ENCODE measurements at regions not wholly inside any gene's neighbourhood (a gene's known extent, or its start where the extent isn't known, plus 50 kb on each side); places are given as distances from the start of the nearest gene placed in this dataset.

DNA sequence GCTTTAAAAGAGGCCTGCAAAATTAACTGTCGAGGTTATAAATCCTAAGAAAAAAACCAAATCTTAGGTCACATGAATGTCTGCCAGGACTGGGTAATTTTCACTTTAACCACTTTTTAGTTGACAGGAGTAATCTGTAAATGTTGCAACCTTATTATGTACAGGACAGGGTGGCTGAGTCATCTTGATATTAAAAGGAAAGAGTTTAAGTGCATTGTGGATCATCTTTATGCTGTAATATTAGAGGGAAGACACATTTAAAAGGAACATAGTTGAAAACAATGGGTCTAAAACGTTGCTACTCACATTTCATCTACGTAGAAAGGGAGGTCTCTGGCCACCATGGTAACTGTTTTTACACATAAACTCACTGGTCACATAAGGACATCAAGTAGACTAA lies 115.5 kb downstream of the LSMEM1 start:
- DNase-seq (ENCODE audit: low read depth): peak; percentile 9
- TF ChIP-seq, protein P1, sequence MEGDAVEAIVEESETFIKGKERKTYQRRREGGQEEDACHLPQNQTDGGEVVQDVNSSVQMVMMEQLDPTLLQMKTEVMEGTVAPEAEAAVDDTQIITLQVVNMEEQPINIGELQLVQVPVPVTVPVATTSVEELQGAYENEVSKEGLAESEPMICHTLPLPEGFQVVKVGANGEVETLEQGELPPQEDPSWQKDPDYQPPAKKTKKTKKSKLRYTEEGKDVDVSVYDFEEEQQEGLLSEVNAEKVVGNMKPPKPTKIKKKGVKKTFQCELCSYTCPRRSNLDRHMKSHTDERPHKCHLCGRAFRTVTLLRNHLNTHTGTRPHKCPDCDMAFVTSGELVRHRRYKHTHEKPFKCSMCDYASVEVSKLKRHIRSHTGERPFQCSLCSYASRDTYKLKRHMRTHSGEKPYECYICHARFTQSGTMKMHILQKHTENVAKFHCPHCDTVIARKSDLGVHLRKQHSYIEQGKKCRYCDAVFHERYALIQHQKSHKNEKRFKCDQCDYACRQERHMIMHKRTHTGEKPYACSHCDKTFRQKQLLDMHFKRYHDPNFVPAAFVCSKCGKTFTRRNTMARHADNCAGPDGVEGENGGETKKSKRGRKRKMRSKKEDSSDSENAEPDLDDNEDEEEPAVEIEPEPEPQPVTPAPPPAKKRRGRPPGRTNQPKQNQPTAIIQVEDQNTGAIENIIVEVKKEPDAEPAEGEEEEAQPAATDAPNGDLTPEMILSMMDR (conservative IDR thresholded peaks at IDR 0.05; ENCODE audit: low read length): no peak
- no peak overlapping the region for H3K4me3 ChIP-seq (ENCODE audit: low read length)

DNA sequence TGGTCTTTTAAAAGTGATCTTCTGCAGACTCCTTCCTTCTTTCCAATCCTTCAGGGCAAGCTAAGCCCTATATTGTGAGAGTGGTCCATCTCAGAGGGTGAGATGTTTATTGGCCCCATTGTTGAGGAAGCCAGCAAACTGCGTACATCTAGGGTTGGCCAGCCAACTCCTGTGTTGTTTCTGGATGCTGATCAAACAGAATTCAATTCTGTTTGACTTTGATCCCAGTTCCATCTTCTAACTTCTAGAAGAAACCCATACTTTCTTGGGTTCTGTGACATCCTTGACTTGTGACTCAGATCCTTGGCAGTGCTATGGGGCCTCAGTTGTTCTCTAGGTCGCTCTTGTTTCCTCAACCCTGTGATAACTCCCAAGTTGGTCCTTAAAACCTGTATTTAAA lies 116.2 kb downstream of the LSMEM1 start:
- TF ChIP-seq, protein P1 (conservative IDR thresholded peaks at IDR 0.05; ENCODE audit: low read length): no peak
- no peak overlapping the region for H3K4me3 ChIP-seq (ENCODE audit: low read length)
- no peak for DNase-seq (ENCODE audit: low read depth)

DNA sequence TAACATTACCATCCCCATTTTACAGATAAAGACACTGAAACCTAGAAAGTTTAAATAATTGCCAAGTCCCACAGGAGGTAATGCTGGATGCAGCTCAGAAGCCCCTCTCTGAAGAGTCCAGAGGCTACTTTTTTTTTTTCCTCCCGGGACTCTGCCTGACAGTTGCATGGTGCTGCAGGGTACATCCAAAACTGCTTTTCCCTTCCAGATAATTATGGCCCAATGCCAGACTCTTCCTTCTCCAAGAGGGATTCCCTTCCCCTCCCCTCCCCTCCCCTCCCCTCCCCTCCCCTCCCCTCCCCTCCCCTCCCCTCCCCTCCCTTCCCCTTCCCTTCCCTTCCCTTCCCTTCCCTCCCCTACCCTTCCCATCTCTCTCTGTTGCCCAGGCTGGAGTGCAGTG lies 122.9 kb downstream of the LSMEM1 start:
- TF ChIP-seq, protein P1 (conservative IDR thresholded peaks at IDR 0.05; ENCODE audit: low read length): no peak
- no peak for DNase-seq (ENCODE audit: low read depth)
- H3K4me3 ChIP-seq (ENCODE audit: low read length): no peak overlapping the region

DNA sequence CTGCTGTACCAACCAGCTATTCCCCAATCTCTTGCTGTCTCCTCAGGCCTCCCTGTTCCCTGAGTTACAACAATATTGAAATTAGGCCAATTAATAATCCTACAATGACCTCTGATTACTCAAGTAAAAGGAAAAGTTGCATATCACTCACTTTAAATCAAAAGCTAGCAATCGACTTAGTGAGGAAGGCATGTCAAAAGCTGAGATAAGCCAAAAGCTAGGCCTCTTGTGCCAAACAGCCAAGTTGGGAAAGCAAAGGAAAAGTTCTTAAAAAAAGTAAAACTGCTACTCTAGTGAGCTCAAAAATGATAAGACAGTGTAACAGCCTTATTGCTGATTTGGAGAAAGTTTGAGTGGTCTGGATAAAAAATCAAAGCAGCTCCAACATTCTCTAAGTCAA lies 129.8 kb downstream of the LSMEM1 start:
- H3K4me3 ChIP-seq (ENCODE audit: low read length): no peak overlapping the region
- TF ChIP-seq, protein P1 (conservative IDR thresholded peaks at IDR 0.05; ENCODE audit: low read length): no peak

DNA sequence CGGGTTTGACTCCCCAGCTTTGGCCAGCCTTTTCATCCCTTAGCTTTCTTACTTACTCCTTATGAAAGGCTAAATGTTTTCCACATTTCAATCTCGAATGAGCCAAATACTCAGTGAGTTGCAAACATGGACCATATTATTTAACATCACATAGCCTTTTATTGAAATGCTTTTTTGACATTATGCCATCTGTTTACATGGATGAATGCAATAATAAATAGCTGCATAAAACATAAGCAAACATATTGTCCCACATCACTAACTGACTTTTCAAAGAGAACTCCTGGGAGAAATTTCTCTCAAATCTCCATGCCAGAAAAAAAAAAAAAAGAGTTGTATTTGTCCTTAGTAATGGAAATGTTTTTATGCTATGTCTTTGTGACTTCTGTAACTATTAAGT lies 134.9 kb downstream of the LSMEM1 start:
- H3K4me3 ChIP-seq (ENCODE audit: low read length): no peak overlapping the region
- TF ChIP-seq, protein P1 (conservative IDR thresholded peaks at IDR 0.05; ENCODE audit: low read length): no peak
- DNase-seq (ENCODE audit: low read depth): no peak

More for the DNA sequence above, 129.8 kb downstream of the LSMEM1 start:
- no peak for DNase-seq (ENCODE audit: low read depth)

DNA sequence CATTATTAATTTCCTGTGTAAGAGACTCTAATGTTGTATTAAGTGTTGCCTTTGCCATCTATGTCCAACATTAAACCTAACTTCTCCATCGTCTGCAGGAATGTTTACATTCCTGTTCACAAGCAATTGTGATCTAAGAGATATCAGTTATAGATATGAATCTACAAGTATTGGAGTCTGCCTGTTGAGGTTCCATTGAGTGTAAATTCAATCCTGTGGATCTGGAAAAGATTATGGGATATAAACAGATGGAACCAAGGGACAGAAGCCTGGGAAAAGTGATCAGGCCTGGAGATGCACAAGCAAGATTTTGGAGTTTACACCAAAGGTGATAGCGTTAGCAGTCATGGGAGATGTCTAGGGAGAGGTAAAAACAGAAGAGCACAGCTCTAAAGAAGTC lies 135.5 kb downstream of the LSMEM1 start:
- no peak overlapping the region for H3K4me3 ChIP-seq (ENCODE audit: low read length)
- TF ChIP-seq, protein P1 (conservative IDR thresholded peaks at IDR 0.05; ENCODE audit: low read length): no peak
- DNase-seq (ENCODE audit: low read depth): no peak

DNA sequence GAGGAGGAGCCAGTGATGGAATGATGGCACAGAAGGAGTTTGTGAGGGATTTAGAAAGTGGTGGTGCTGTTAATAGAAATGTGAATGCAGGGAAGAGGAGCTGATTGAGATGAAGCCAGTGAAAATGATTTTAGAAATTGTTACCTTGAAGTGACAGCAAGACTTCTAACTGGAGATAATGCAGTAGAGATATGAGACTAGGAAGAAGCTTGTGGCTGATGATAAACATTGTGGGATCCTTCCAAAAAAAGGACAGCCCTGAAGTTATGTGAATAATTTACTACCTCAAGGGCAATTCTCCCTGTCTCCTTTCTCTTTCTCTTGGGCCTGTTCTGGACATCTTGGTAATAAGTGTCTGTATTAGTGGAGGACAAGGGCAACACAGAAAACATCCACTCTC lies 138.6 kb downstream of the LSMEM1 start:
- H3K4me3 ChIP-seq (ENCODE audit: low read length): no peak overlapping the region
- no peak for DNase-seq (ENCODE audit: low read depth)
- TF ChIP-seq, protein P1 (conservative IDR thresholded peaks at IDR 0.05; ENCODE audit: low read length): no peak
